ENCODE measurements at regions not wholly inside any gene's neighbourhood (a gene's known extent, or its start where the extent isn't known, plus 50 kb on each side); places are given as distances from the start of the nearest gene placed in this dataset.

DNA sequence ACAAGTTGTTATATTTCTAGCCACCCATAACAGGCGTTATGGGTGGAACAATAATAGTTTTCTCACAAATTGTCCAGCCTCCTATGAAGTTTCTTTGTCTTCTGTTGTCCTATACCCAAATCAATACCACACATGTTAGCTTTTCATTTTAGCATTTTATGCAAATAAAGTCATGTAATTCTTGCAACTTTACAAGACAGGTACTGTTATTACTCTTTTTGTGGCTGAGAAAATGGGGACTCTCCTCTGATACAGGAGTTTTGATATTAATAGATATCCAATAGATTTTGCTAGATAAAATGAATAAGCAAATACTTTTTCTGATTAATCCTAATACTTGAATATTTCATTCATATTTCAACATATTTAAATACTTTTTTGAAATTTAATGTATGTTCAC lies 151.0 kb downstream of the PMAIP1 start:
- no peak for TF ChIP-seq CTCF (IDR thresholded peaks at IDR 0.05; ENCODE audit: insufficient read depth, low read length, poor library complexity, severe bottlenecking)
- no peak for TF ChIP-seq EZH2phosphoT487 (conservative IDR thresholded peaks at IDR 0.05; ENCODE audit: low read length)
